ENCODE measurements at regions not wholly inside any gene's neighbourhood (a gene's known extent, or its start where the extent isn't known, plus 50 kb on each side); places are given as distances from the start of the nearest gene placed in this dataset.
"Not testable (repeated sequence)": the region's sequence is repeated elsewhere in the genome, so short reads cannot be mapped to it uniquely, and the experiment has no call there.

DNA sequence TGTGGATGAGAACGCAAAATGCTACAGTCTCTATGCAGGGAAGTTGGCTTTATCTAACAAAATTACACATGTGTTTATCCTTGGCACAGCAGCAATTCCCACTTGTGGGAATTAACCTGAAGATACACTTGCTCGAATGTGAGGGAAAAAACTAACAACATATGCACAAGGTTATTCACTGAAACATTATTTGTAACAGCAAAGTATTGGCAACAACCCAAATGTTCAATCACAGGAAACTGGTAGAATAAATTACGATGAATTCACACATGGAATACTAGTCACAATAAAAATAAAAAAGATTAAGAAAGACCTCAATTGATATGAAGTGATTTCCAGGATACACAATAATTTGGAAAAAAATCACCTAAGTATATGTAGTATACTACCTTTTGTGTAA is 68.1 kb upstream of the OGFRL1 start:
- TF ChIP-seq CTCF (IDR thresholded peaks at IDR 0.05): no peak
- H3K9me3 ChIP-seq: no peaks in the 10 kb centered on the region
- no peaks in the 10 kb centered on the region for H3K27me3 ChIP-seq
- H3K36me3 ChIP-seq: no peaks in the 10 kb centered on the region
- H3K4me3 ChIP-seq (ENCODE audit: low read depth in 1 of 2, low read length in 1 of 2): no peak overlapping the region
- no peaks in the 10 kb centered on the region for H3K4me1 ChIP-seq (ENCODE audit: control insufficient read depth in 1 of 2, insufficient read depth in 1 of 2, low read depth in 1 of 2, low read length in 1 of 2)
- H3K27ac ChIP-seq: no peak overlapping the region

GRCh38 chr6:71222671-71223070 is 65.9 kb upstream of the OGFRL1 start:
- no peaks in the 10 kb centered on the region for H3K27me3 ChIP-seq
- H3K36me3 ChIP-seq: no peaks in the 10 kb centered on the region
- H3K4me3 ChIP-seq (ENCODE audit: low read depth in 1 of 2, low read length in 1 of 2): no peak overlapping the region
- no peaks in the 10 kb centered on the region for H3K9me3 ChIP-seq
- H3K4me1 ChIP-seq (ENCODE audit: control insufficient read depth in 1 of 2, insufficient read depth in 1 of 2, low read depth in 1 of 2, low read length in 1 of 2): no peaks in the 10 kb centered on the region
- TF ChIP-seq CTCF (IDR thresholded peaks at IDR 0.05): no peak
- no peak overlapping the region for H3K27ac ChIP-seq

- H3K27me3 ChIP-seq: no peaks in the 10 kb centered on the region
- TF ChIP-seq CTCF (IDR thresholded peaks at IDR 0.05): no peak
- no peak overlapping the region for H3K27ac ChIP-seq
Measured at GRCh38 chr6:71224011-71224410, 64.6 kb upstream of the OGFRL1 start.

DNA sequence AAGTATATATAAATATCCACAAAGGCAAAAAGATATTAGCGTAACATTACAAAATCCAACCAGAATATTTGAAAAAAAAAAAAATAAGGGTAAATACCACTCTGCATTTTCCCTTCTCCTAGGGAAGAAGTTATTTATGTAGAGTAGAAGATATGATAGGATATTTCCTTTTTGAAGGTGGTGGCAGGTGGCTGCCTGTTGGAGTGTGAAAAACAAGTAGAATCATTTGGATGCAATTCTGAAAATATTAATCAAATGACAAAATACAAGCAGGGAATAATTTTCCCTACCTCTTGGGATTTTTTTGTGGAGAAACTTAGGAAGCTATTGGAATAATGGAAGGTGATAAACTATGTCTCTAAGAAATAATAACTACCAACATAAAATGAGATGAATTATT is 62.5 kb upstream of the OGFRL1 start:
- H3K9me3 ChIP-seq: no peaks in the 10 kb centered on the region
- H3K27ac ChIP-seq: no peak overlapping the region

More at GRCh38 chr6:71224011-71224410, 64.6 kb upstream of the OGFRL1 start:
- no peak overlapping the region for H3K4me3 ChIP-seq (ENCODE audit: low read depth in 1 of 2, low read length in 1 of 2)
- no peaks in the 10 kb centered on the region for H3K4me1 ChIP-seq (ENCODE audit: control insufficient read depth in 1 of 2, insufficient read depth in 1 of 2, low read depth in 1 of 2, low read length in 1 of 2)
- no peaks in the 10 kb centered on the region for H3K36me3 ChIP-seq
- H3K9me3 ChIP-seq: no peaks in the 10 kb centered on the region

DNA sequence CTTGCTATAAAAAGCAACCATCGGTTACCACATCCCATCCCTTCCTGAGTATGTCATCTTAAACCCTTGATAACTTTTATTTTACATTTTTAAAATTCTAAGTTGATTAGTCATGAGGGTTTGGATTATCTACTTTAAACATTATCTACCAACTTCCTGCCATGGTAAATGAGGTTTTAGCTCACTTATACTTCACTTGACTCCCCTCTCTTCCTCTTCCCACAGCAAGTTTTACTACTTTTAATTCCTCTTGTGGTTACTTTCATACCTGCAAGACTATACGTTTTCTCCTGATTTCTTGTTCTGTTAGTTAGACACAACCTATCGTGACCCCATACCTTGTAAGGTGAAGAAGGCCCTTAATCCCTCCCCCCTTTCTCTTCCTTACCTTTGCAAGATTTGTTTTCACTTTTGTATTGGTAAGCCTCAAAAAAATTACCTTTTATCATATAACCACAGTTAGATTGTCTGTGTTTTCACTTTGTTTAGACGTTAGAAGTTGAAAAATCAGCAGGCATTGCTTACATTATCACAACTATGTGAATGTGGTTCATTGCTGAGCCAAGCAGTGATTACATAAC is 60.1 kb upstream of the OGFRL1 start:
- no peaks in the 10 kb centered on the region for H3K4me1 ChIP-seq (ENCODE audit: control insufficient read depth in 1 of 2, insufficient read depth in 1 of 2, low read depth in 1 of 2, low read length in 1 of 2)
- no peak for TF ChIP-seq CTCF (IDR thresholded peaks at IDR 0.05)
- H3K36me3 ChIP-seq: no peaks in the 10 kb centered on the region
- no peaks in the 10 kb centered on the region for H3K9me3 ChIP-seq
- H3K27ac ChIP-seq: no peak overlapping the region
- no peaks in the 10 kb centered on the region for H3K27me3 ChIP-seq
- H3K4me3 ChIP-seq (ENCODE audit: low read depth in 1 of 2, low read length in 1 of 2): no peak overlapping the region

More for the DNA sequence above, 62.5 kb upstream of the OGFRL1 start:
- H3K4me3 ChIP-seq (ENCODE audit: low read depth in 1 of 2, low read length in 1 of 2): no peak overlapping the region
- no peaks in the 10 kb centered on the region for H3K27me3 ChIP-seq
- TF ChIP-seq CTCF (IDR thresholded peaks at IDR 0.05): no peak
- no peaks in the 10 kb centered on the region for H3K4me1 ChIP-seq (ENCODE audit: control insufficient read depth in 1 of 2, insufficient read depth in 1 of 2, low read depth in 1 of 2, low read length in 1 of 2)
- no peaks in the 10 kb centered on the region for H3K36me3 ChIP-seq

GRCh38 chr6:71229477-71229876 is 59.1 kb upstream of the OGFRL1 start:
- H3K9me3 ChIP-seq: no peaks in the 10 kb centered on the region
- no peak for TF ChIP-seq CTCF (IDR thresholded peaks at IDR 0.05)
- H3K27ac ChIP-seq: no peak overlapping the region

GRCh38 chr6:71232890-71233289 is 55.7 kb upstream of the OGFRL1 start:
- H3K4me3 ChIP-seq (ENCODE audit: low read depth in 1 of 2, low read length in 1 of 2); H3K27me3 ChIP-seq; H3K4me1 ChIP-seq (ENCODE audit: control insufficient read depth in 1 of 2, insufficient read depth in 1 of 2, low read depth in 1 of 2, low read length in 1 of 2); H3K36me3 ChIP-seq; H3K9me3 ChIP-seq; H3K27ac ChIP-seq: not testable (repeated sequence)

More at GRCh38 chr6:71229477-71229876, 59.1 kb upstream of the OGFRL1 start:
- Histone ChIP-seq H3K27me3 (no peaks in the 10 kb centered on the region), H3K4me1 (ENCODE audit: control insufficient read depth in 1 of 2, insufficient read depth in 1 of 2, low read depth in 1 of 2, low read length in 1 of 2) (no peaks in the 10 kb centered on the region), H3K36me3 (no peaks in the 10 kb centered on the region), H3K4me3 (ENCODE audit: low read depth in 1 of 2, low read length in 1 of 2) (no peak overlapping the region)
